Tibial artery (tissue), 4 donors: ENCODE measurements at regions not wholly inside any gene's neighbourhood (a gene's known extent, or its start where the extent isn't known, plus 50 kb on each side); places are given as distances from the start of the nearest gene placed in this dataset.

Experiments
- DNase-seq, 2 donors: peaks; one replicate each; pipeline ENCODE4 v3.0.0-alpha.2; 2019
- H3K27ac ChIP-seq, 2 donors: fragments of 200-600 bp; sonication (generic) in 1 of 2; 1 replicate in 1 of 2; 2 replicates in 1 of 2; pipeline ENCODE4 v1.5.1; 2018 to 2019; ENCODE audit warnings: mild to moderate bottlenecking in 1 of 2
- H3K27me3 ChIP-seq, 2 donors: fragments of 200-600 bp; sonication (generic) in 1 of 2; one replicate each; pipeline versions ENCODE4 v1.5.1 to v1.6.0; 2016 to 2019
- H3K36me3 ChIP-seq, 3 donors: fragments of 200-600 bp; sonication (generic) in 2 of 3; one replicate each; pipeline ENCODE4 v1.5.1; 2016 to 2019; ENCODE audit warnings: mild to moderate bottlenecking in 2 of 3
- H3K4me1 ChIP-seq, 4 donors: fragments of 200-600 bp; sonication (generic) in 2 of 4; 1 replicate in 3 of 4; 2 replicates in 1 of 4; pipeline ENCODE4 v1.5.1; 2016 to 2019
- H3K4me3 ChIP-seq, 2 donors: fragments of 200-600 bp; sonication (generic) in 1 of 2; 1 replicate in 1 of 2; 2 replicates in 1 of 2; pipeline ENCODE4 v1.5.1; 2018 to 2019; ENCODE audit warnings: mild to moderate bottlenecking in 2 of 2
- H3K9me3 ChIP-seq, 3 donors: fragments of 200-600 bp; sonication (generic) in 1 of 3; one replicate each; pipeline ENCODE4 v1.5.1; 2016 to 2019
- intact Hi-C: fragments of 100-400 bp; cut with DNase I; formaldehyde crosslinking; loops from one replicate; pipeline ENCODE4 v1.15.0; 2023; ENCODE audit warnings: low total_unique reads
- TF ChIP-seq, protein P1 (sequence below), 2 experiments: fragments of 200-600 bp in 1 of 2; fragments of 450-650 bp in 1 of 2; IDR thresholded peaks; one replicate each; pipeline ENCODE4 v1.5.1; 2017 to 2019; ENCODE audit warnings: antibody characterized with exemption in 2 of 2, mild to moderate bottlenecking in 1 of 2, moderate library complexity in 1 of 2

DNA sequence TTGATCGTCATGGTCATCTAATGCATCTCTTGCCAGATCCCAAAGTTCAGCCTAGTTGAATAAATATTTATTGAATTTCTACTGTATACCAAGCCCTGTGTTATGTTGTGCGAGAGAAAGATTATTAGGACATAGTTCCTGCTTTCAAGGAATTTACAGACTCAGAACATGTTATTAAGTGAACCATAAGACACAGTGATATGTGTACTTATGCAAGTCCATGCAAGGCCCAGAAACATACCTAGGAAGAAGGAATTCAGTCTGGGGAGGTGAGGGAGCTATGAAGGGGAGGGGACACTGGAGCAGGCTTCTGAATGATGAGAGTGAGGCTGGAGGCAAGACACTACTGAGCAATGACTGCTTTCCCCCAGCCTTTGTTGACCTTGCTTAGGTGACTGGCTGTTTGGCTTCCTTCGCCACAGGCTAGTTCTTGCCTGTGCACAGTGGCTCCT is 81.4 kb downstream of the ACAA2 start:
- Histone ChIP-seq H3K27ac (no peak overlapping the region), H3K9me3 (no peaks in the 10 kb centered on the region), H3K27me3 (no peaks in the 10 kb centered on the region), H3K4me1 (no peaks in the 10 kb centered on the region), H3K36me3 (no peaks in the 10 kb centered on the region), H3K4me3 (no peak overlapping the region)
- intact Hi-C loops, result no loop called here
- no peak for DNase-seq
- TF ChIP-seq, protein P1, sequence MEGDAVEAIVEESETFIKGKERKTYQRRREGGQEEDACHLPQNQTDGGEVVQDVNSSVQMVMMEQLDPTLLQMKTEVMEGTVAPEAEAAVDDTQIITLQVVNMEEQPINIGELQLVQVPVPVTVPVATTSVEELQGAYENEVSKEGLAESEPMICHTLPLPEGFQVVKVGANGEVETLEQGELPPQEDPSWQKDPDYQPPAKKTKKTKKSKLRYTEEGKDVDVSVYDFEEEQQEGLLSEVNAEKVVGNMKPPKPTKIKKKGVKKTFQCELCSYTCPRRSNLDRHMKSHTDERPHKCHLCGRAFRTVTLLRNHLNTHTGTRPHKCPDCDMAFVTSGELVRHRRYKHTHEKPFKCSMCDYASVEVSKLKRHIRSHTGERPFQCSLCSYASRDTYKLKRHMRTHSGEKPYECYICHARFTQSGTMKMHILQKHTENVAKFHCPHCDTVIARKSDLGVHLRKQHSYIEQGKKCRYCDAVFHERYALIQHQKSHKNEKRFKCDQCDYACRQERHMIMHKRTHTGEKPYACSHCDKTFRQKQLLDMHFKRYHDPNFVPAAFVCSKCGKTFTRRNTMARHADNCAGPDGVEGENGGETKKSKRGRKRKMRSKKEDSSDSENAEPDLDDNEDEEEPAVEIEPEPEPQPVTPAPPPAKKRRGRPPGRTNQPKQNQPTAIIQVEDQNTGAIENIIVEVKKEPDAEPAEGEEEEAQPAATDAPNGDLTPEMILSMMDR (IDR thresholded peaks at IDR 0.05), result no peak

DNA sequence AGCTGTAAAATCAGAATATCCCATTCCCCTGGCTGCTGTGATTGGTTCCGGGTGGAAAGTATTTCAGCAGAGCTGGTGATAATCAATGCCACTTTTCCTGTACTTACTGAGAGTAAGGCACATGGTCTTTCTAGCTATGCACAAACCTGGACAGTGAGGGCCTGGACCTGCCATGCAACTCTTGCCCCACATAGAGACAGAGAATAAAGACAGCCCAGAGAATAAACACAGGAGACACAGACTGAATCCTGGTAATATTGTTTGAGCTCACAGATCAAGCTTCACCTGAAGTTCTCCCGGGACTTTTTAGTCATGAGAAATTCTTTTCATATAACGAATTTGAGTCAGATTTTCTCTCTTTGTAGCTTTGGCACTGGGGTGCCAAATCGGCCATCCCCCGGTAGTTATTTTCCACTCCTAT is 81.9 kb downstream of the ACAA2 start:
- Histone ChIP-seq H3K27ac (no peak overlapping the region), H3K36me3 (no peaks in the 10 kb centered on the region), H3K9me3 (no peaks in the 10 kb centered on the region), H3K27me3 (no peaks in the 10 kb centered on the region), H3K4me1 (no peaks in the 10 kb centered on the region), H3K4me3 (no peak overlapping the region)
- no peak for DNase-seq
- intact Hi-C loops, result no loop called here
- TF ChIP-seq, protein P1 (IDR thresholded peaks at IDR 0.05), result no peak

DNA sequence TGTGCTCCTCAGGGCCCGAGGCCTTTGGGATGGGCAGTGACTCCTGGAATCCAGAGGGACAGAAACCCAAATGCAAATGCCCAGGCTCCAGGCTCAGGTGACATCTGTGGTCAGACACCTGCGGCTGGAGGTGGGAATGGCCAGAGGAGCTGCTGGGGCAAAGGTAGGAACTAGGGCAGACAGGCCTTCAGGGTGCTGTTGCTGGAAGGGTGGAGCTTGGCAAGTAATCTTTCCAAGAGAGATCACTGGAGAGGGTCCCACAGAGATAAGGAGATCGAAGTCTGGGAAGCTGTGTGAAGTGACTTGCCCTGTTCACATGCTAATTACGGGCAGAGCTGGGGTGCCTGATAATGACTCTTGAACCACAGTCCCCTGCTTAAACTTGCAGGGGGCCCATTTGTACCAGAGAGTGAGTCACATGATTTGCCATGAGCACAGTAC is 82.4 kb downstream of the ACAA2 start:
- intact Hi-C loops, result no loop called here
- no peak overlapping the region for H3K4me3 ChIP-seq

DNA sequence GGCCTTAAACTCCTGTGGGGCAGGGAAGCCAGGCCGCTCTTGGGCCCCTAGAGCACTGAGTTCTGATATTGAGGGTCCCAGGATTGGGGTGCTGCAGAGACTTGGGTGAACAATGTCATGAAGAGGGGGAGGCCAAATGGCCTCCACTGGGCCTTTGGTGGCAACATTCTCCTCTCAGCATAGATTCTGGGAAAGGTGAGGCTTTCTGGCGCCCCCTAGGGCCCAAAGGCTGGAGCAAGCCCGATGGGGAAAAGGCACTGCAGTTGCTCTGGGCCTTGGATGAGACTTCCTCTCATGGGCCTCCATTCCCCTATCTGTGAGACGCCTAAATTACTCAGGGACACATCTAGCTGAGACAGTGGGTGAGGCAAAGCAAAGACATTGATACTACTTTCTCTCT is 84.8 kb downstream of the ACAA2 start:
- no peaks in the 10 kb centered on the region for H3K4me1 ChIP-seq
- intact Hi-C loops, result no loop called here
- DNase-seq, result no peak
- H3K27ac ChIP-seq, result no peak overlapping the region
- H3K27me3 ChIP-seq, result no peaks in the 10 kb centered on the region
- TF ChIP-seq, protein P1 (IDR thresholded peaks at IDR 0.05), result no peak
- no peaks in the 10 kb centered on the region for H3K9me3 ChIP-seq
- H3K36me3 ChIP-seq, result no peaks in the 10 kb centered on the region
- H3K4me3 ChIP-seq, result no peak overlapping the region

More for the DNA sequence above, 82.4 kb downstream of the ACAA2 start:
- H3K27ac ChIP-seq, result no peak overlapping the region
- no peak for DNase-seq
- no peaks in the 10 kb centered on the region for H3K36me3 ChIP-seq
- no peaks in the 10 kb centered on the region for H3K9me3 ChIP-seq
- H3K4me1 ChIP-seq, result no peaks in the 10 kb centered on the region
- no peaks in the 10 kb centered on the region for H3K27me3 ChIP-seq
- TF ChIP-seq, protein P1 (IDR thresholded peaks at IDR 0.05), result no peak

DNA sequence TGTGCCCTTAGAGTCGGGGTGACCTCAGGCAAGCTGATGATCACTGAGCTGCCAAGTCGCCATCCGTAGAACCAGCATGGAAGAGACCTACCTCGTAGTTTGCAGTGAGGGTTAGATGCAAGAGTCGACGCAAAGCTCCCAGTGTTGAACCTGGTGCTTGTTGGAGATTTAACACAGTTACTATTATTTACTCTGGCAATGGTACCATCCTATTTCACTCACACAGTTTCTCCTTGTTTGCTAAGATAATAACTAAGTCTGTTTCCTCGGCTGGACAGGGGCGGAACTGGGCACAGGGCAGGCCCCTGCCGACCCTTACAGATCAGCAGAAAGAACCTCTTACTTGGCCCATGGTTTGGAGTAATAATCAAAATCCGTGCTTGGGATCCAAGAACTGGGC is 85.5 kb downstream of the ACAA2 start:
- intact Hi-C loops, result no loop called here
- Histone ChIP-seq H3K27ac (no peak overlapping the region), H3K4me1 (no peaks in the 10 kb centered on the region), H3K27me3 (no peaks in the 10 kb centered on the region), H3K9me3 (no peaks in the 10 kb centered on the region), H3K4me3 (no peak overlapping the region), H3K36me3 (no peaks in the 10 kb centered on the region)
- TF ChIP-seq, protein P1 (IDR thresholded peaks at IDR 0.05), result no peak
- DNase-seq, result no peak

DNA sequence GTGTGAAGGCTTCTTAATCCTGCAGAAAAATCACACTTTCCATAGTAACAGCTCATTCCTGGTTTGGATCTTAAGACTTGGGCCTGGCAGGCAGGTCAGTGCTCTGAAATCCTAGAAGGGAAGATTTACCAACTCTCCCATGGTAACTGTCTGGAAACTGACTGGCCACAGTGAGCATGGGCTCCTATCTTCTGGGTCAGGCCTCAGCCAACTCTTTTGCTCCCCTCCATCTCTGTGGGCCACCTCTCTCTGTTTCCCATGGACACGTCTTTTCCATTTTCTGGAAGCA is 86.7 kb downstream of the ACAA2 start:
- TF ChIP-seq, protein P1 (IDR thresholded peaks at IDR 0.05), result no peak
- no peaks in the 10 kb centered on the region for H3K9me3 ChIP-seq
- H3K27ac ChIP-seq, result no peak overlapping the region
- no peak overlapping the region for H3K4me3 ChIP-seq
- DNase-seq, result peak in 1 of 2 donors; percentile 25
- no peaks in the 10 kb centered on the region for H3K4me1 ChIP-seq
- intact Hi-C loops, result no loop called here
- H3K27me3 ChIP-seq, result no peaks in the 10 kb centered on the region
- no peaks in the 10 kb centered on the region for H3K36me3 ChIP-seq
